ENCODE measurements at regions not wholly inside any gene's neighbourhood (a gene's known extent, or its start where the extent isn't known, plus 50 kb on each side); places are given as distances from the start of the nearest gene placed in this dataset.
A peak's percentile ranks its signal among the peaks of the same experiment; 100 is the strongest.

GRCh38 chr20:11549172-11550103, 368.3 kb upstream of the BTBD3 start:
- ATAC-seq: peak; percentile 70
- TF ChIP-seq ISL1 (CRISPR knock-in tag; IDR thresholded peaks at IDR 0.05): peak; percentile 93
- peak; percentile 79 for TF ChIP-seq ZC3H10 (CRISPR knock-in tag; IDR thresholded peaks at IDR 0.05)
- TF ChIP-seq CSDC2 (CRISPR knock-in tag; IDR thresholded peaks at IDR 0.05): no peak

DNA sequence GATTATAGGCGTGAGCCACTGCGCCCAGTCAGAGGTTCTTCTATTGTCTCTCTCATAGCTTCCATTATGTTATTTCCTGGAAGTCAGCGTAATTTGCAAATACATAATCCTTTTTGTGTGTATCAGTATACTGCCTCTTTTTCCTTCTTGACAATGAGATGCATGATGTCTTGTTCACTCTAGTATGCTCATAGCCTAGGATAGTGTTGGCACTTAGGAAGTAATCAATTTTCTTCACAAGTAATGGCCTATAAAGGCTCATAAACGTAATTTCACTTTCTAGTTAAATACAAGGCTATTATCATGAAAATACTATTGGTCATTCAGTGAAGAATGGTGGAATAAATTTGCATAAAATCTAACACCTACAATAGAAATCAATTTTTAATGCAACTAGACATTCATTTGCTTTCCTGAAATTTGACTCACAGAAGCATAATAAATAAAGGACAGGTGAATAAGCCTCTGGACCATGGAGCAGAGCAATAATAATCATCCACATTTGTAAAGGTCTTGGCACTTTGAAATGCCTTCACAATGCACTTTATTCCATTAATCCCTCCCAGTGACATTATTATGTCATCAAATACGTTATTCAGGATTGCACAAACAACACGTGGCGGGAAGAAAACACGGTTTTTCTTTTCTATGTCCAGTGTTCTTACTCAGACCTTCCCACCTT, 366.9 kb upstream of the BTBD3 start:
- TF ChIP-seq TCF4 (CRISPR knock-in tag; IDR thresholded peaks at IDR 0.05; ENCODE audit: borderline replicate concordance) (no peak), TOX (CRISPR knock-in tag; IDR thresholded peaks at IDR 0.05; ENCODE audit: borderline replicate concordance) (no peak), GLIS3 (CRISPR knock-in tag; IDR thresholded peaks at IDR 0.05) (no peak)
- TF ChIP-seq, protein P1, sequence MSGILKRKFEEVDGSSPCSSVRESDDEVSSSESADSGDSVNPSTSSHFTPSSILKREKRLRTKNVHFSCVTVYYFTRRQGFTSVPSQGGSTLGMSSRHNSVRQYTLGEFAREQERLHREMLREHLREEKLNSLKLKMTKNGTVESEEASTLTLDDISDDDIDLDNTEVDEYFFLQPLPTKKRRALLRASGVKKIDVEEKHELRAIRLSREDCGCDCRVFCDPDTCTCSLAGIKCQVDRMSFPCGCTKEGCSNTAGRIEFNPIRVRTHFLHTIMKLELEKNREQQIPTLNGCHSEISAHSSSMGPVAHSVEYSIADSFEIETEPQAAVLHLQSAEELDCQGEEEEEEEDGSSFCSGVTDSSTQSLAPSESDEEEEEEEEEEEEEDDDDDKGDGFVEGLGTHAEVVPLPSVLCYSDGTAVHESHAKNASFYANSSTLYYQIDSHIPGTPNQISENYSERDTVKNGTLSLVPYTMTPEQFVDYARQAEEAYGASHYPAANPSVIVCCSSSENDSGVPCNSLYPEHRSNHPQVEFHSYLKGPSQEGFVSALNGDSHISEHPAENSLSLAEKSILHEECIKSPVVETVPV (CRISPR knock-in tag; IDR thresholded peaks at IDR 0.05): no peak
- TF ChIP-seq, protein P2, sequence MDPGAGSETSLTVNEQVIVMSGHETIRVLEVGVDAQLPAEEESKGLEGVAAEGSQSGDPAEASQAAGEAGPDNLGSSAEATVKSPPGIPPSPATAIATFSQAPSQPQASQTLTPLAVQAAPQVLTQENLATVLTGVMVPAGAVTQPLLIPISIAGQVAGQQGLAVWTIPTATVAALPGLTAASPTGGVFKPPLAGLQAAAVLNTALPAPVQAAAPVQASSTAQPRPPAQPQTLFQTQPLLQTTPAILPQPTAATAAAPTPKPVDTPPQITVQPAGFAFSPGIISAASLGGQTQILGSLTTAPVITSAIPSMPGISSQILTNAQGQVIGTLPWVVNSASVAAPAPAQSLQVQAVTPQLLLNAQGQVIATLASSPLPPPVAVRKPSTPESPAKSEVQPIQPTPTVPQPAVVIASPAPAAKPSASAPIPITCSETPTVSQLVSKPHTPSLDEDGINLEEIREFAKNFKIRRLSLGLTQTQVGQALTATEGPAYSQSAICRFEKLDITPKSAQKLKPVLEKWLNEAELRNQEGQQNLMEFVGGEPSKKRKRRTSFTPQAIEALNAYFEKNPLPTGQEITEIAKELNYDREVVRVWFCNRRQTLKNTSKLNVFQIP (CRISPR knock-in tag; IDR thresholded peaks at IDR 0.05; ENCODE audit: borderline replicate concordance, low read depth): no peak

GRCh38 chr20:11551479-11551878, 366.2 kb upstream of the BTBD3 start:
- ATAC-seq: no peak
- TF ChIP-seq ESRRG (CRISPR knock-in tag; IDR thresholded peaks at IDR 0.05) (no peak), ZNF8 (CRISPR knock-in tag; IDR thresholded peaks at IDR 0.05) (no peak), ISL1 (CRISPR knock-in tag; IDR thresholded peaks at IDR 0.05) (no peak), SNAI2 (CRISPR knock-in tag; IDR thresholded peaks at IDR 0.05) (no peak), CSDC2 (CRISPR knock-in tag; IDR thresholded peaks at IDR 0.05) (no peak), ZNF70 (CRISPR knock-in tag; IDR thresholded peaks at IDR 0.05) (no peak), ZC3H10 (CRISPR knock-in tag; IDR thresholded peaks at IDR 0.05) (no peak), ARNTL (CRISPR knock-in tag; IDR thresholded peaks at IDR 0.05; ENCODE audit: borderline replicate concordance, low read depth) (no peak), PPARA (CRISPR knock-in tag; IDR thresholded peaks at IDR 0.05; ENCODE audit: borderline replicate concordance) (no peak), ZFP30 (CRISPR knock-in tag; IDR thresholded peaks at IDR 0.05) (no peak), BACH2 (CRISPR knock-in tag; IDR thresholded peaks at IDR 0.05; ENCODE audit: borderline replicate concordance) (no peak), RARB (CRISPR knock-in tag; IDR thresholded peaks at IDR 0.05) (no peak), GLIS3 (CRISPR knock-in tag; IDR thresholded peaks at IDR 0.05) (no peak), ZNF565 (CRISPR knock-in tag; conservative IDR thresholded peaks at IDR 0.05; ENCODE audit: low read depth) (no peak), TCF4 (CRISPR knock-in tag; IDR thresholded peaks at IDR 0.05; ENCODE audit: borderline replicate concordance) (no peak), OSR1 (CRISPR knock-in tag; IDR thresholded peaks at IDR 0.05) (no peak)
- TF ChIP-seq, protein P1 (CRISPR knock-in tag; IDR thresholded peaks at IDR 0.05): no peak
- TF ChIP-seq, protein P3, sequence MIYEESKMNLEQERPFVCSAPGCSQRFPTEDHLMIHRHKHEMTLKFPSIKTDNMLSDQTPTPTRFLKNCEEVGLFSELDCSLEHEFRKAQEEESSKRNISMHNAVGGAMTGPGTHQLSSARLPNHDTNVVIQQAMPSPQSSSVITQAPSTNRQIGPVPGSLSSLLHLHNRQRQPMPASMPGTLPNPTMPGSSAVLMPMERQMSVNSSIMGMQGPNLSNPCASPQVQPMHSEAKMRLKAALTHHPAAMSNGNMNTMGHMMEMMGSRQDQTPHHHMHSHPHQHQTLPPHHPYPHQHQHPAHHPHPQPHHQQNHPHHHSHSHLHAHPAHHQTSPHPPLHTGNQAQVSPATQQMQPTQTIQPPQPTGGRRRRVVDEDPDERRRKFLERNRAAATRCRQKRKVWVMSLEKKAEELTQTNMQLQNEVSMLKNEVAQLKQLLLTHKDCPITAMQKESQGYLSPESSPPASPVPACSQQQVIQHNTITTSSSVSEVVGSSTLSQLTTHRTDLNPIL (CRISPR knock-in tag; IDR thresholded peaks at IDR 0.05; ENCODE audit: low read depth): no peak
- TF ChIP-seq, protein P4, sequence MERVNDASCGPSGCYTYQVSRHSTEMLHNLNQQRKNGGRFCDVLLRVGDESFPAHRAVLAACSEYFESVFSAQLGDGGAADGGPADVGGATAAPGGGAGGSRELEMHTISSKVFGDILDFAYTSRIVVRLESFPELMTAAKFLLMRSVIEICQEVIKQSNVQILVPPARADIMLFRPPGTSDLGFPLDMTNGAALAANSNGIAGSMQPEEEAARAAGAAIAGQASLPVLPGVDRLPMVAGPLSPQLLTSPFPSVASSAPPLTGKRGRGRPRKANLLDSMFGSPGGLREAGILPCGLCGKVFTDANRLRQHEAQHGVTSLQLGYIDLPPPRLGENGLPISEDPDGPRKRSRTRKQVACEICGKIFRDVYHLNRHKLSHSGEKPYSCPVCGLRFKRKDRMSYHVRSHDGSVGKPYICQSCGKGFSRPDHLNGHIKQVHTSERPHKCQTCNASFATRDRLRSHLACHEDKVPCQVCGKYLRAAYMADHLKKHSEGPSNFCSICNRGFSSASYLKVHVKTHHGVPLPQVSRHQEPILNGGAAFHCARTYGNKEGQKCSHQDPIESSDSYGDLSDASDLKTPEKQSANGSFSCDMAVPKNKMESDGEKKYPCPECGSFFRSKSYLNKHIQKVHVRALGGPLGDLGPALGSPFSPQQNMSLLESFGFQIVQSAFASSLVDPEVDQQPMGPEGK (CRISPR knock-in tag; IDR thresholded peaks at IDR 0.05; ENCODE audit: borderline replicate concordance): no peak

More for the DNA sequence above, 366.9 kb upstream of the BTBD3 start:
- no peak for ATAC-seq
